H1 (cell line): ENCODE measurements at regions not wholly inside any gene's neighbourhood (a gene's known extent, or its start where the extent isn't known, plus 50 kb on each side); places are given as distances from the start of the nearest gene placed in this dataset.

ENCODE experiments used
- SP4 ChIP-seq: IDR thresholded peaks from 2 replicates; pipeline ENCODE4 v1.6.1; 2012; ENCODE audit warnings: low read length, inconsistent platforms

DNA sequence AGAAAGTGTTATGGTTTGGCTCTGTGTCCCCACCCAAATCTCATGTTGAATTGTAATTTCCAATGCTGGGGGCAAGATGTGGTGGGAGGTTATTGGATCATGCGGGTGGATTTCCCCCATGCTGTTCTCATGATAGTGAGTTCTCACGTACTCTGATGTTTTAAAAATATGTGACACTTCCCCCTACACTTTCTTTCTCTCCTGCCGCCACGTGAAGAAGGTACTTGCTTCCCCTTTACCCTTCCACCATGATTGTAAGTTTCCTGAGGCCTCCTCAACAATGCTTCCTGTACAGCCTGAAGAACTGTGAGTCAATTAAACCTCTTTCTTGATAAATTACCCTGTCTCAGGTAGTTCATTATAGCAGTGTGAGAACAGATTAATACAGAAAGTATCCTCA is 150.8 kb downstream of the TMEM200A start (continued):
- no peak for TF ChIP-seq SP4
